A172 (cell line): ENCODE measurements at regions not wholly inside any gene's neighbourhood (a gene's known extent, or its start where the extent isn't known, plus 50 kb on each side); places are given as distances from the start of the nearest gene placed in this dataset.

ENCODE experiments used
- DNase-seq: peaks from one replicate; pipeline ENCODE4 v3.0.0-alpha.2; 2015; ENCODE audit warnings: low spot score

DNA sequence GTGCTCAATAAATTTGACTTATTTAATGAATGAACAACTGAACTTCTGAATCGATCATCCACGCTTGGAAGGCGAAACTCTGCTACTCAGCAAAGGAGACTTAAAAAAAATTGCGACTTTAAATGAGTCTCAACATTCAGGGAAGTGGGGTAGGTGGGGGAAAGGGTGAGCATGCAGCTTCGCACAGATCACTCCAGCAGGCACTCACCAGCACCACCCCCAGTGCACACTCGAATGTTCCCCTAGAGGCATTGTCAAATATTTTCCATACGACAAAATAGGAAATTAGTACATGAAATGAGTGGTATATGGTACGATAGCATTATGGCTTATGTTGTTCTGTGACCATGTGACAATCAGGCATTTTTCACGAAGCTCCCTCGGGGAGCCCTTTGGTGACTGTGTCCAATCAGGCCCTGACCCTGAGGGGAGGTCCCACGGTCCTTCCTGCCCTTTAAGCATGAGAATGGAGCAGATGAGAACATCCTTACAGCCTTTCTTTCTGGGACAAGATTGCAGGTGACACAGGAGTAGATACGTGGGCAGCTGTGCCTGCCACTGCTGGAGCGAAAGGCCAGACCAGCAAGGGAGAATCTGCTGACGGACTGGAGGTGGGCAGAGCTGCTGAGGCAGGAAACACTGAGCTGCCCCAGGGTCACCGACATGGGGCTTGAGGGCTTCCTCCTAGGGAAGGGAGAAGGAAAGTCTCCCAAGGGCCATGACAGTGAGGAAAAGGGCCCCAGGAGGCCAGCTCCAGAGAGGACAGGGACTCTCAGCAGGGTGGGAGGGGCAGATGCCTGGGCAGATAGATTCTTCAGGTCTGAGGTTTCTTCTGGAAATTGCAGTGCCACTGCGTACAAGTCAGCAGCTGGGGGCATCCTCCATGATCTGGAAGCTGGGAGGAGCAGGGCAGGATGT lies 101.3 kb upstream of the ID2 start:
- no peak for DNase-seq

DNA sequence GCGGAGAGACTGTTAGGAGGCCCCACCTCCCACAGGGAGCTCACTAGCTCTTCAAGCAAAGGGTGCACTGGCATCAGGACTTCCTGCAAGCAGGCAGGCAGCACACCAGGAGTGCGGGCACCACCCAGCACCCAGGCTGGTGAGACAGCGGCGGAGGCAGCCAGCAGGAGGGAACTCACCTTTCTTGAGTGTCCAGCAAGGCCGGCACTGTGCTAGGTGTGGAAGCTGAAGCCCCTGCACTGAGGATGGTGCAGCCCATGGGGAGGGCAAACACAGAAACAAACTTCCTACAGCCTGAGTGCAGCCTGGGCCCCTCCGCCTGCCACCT lies 100.7 kb upstream of the ID2 start:
- no peak for DNase-seq

DNA sequence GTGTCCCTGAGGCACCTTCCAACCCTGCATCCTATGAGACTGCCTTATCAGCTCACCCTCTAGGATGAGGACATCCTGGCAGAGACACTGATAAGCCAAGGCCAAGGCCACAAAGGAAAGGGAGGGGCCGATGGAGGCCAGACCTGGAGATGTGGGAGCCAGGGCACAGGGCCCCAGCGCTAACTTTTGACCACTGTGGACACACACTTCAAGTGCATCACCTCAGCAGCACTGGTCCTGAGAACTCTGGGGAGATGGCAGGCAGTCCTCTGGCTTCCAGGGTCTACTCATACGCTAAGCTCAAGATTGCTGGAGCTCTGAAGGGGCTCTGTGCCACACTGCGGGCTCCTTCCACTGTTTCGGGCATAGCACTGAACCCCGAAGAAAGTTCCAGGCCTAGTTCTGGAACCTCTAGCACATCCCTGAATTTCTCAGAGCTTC lies 100.2 kb upstream of the ID2 start:
- no peak for DNase-seq

GRCh38 chr2:8582191-8582590 lies 99.7 kb upstream of the ID2 start:
- no peak for DNase-seq

- no peak for DNase-seq
These were observed 99.0 kb upstream of the ID2 start for GRCh38 chr2:8582651-8583399.

- DNase-seq: no peak
These were observed 98.3 kb upstream of the ID2 start for GRCh38 chr2:8583400-8584173.

GRCh38 chr2:8584174-8585066 lies 97.4 kb upstream of the ID2 start:
- DNase-seq: no peak

DNA sequence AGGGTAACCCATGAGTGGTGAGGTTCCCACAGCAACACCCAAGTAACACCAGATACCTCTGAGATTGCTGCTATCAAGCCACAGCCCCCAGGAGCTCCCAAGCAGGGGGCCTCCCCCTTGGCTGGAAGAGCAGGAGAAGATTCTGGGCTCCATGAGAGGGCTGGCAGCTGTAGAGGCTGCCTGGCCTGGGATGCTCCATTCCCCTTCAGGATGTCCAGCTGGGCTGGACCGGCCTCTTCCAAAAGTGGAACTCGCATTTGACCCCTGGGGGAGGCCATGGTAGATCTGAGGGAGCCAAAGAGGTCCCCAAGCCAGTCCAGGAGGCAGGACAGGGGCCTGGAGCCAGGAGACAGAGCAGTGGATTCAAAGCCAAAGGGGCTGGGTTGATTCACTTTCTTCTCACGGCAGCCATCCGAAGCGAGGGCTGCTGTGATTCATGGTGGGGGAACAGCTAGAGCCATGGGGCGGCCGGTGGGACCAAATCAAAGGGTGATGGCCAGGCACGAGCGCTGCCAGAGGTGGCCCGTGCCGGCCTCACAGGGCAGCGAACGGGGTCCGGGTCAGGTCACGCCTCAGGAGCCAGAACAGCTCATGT lies 95.3 kb upstream of the ID2 start:
- DNase-seq: no peak

DNA sequence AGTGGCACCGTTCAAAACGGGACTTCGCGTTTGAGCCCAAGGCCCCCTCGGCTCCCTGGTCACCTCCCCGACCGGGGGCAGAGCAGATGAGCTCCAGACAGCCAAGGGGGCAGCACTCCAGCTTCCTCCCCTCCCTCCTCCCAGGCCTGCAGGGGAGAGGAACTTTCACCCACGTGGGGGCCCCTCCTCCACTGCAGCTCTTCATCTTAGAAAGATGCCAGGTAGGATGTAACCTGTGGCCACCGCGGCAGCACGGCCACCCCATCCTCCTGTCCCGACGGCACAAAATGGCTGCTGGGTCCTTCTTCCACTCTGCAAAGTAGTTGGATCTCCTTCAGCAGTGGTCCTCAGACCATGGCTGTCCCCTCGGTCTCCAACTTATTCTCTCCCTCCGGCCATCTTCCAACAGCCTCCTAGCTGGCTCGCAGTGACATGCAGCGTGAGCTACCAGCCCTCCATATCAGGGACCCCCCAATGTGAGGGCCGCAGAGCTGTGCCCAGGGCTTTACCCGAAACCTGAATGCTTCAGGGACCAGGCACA lies 94.5 kb upstream of the ID2 start:
- DNase-seq: no peak

- DNase-seq: no peak
These were observed 93.7 kb upstream of the ID2 start for GRCh38 chr2:8587920-8588830.

GRCh38 chr2:8588831-8589191 lies 93.0 kb upstream of the ID2 start:
- no peak for DNase-seq

DNA sequence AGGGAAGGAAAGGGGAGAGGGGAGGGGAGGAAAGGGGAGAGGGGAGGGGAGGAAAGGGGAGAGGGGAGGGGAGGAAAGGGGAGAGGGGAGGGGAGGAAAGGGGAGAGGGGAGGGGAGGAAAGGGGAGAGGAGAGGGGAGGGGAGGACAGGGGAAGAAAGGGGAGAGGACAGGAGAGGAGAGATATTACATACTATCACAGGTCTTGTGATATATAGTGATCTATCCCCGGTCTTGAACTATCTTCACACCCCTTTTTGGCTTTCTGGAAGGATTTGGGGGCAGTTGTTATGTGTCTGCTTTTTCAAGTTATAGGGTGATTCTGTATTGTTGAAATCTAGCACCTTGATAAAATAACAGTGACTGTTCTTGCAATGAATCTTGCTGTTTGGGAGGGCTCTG lies 92.1 kb upstream of the ID2 start:
- DNase-seq: no peak

DNA sequence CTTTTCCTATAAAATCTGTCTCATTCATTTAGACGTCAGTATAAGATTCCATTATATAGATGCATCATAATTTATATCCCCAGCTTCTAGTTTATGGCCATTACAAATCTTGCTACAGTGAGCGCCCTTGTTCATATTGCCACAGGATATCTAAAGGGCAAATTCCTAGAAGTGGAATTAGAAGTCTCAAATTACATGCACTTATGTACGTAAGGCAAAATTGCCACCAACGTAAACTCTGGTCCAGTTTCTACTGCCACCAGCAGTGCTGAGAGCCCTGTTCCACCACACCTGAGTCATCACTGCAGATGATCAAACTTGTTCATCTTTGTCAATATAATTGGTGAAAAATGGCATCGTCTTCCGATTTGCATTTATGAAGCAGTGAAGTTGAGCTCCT lies 90.9 kb upstream of the ID2 start:
- DNase-seq: no peak

GRCh38 chr2:8592736-8593135 lies 89.1 kb upstream of the ID2 start:
- DNase-seq: no peak

DNA sequence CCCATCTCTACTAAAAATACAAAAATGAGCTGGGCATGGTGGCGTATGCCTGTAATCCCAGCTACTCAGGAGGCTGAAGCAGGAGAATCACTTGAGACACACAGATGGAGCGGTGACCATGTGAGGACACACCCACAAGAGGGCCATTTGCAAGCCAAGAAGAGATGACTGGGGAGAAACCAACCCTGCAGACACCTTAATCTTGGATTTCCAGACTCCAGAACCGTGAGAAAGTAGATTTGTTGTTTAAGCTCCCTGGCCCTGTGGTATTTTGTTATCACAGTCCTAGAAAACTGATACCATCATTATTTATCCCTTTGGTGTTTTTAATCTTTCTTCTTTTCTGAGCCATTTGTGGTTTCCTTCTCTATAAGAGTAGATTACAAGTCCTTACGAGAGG lies 88.6 kb upstream of the ID2 start:
- DNase-seq: no peak

GRCh38 chr2:8594731-8595427 lies 87.0 kb upstream of the ID2 start:
- no peak for DNase-seq

GRCh38 chr2:8595428-8595805 lies 86.4 kb upstream of the ID2 start:
- DNase-seq: no peak

- DNase-seq: no peak
These were observed 85.8 kb upstream of the ID2 start for GRCh38 chr2:8595811-8596600.
